HG03469 (cell line): ENCODE measurements at regions not wholly inside any gene's neighbourhood (a gene's known extent, or its start where the extent isn't known, plus 50 kb on each side); places are given as distances from the start of the nearest gene placed in this dataset.

ENCODE experiments used
- ATAC-seq: cut with Tn5 transposase; IDR thresholded peaks from one replicate; pipeline ENCODE4 v1.9.1; 2021; ENCODE audit warnings: mild to moderate bottlenecking, moderate library complexity, moderate number of reproducible peaks; ENCODE audit not compliant: unreplicated experiment

- no peak for ATAC-seq
Measured at GRCh38 chr7:20267482-20267881, 50.3 kb upstream of the MACC1 start.

GRCh38 chr7:20268824-20269223 lies 51.6 kb upstream of the MACC1 start:
- ATAC-seq, result no peak

- no peak for ATAC-seq
Measured at GRCh38 chr7:20269726-20270125, 52.5 kb upstream of the MACC1 start.

GRCh38 chr7:20270371-20270770 lies 53.2 kb upstream of the MACC1 start:
- ATAC-seq, result no peak

GRCh38 chr7:20270867-20271266 lies 53.7 kb upstream of the MACC1 start:
- peak; percentile 97 for ATAC-seq

GRCh38 chr7:20275637-20276036 lies 55.1 kb upstream of the ITGB8 start:
- no peak for ATAC-seq

- no peak for ATAC-seq
Measured at GRCh38 chr7:20276705-20277472, 53.8 kb upstream of the ITGB8 start.

- ATAC-seq, result no peak
Measured at GRCh38 chr7:20279979-20280378, 50.7 kb upstream of the ITGB8 start.

- no peak for ATAC-seq
Measured at GRCh38 chr7:20280475-20281351, 50.0 kb upstream of the ITGB8 start.
